ENCODE measurements at regions not wholly inside any gene's neighbourhood (a gene's known extent, or its start where the extent isn't known, plus 50 kb on each side); places are given as distances from the start of the nearest gene placed in this dataset.

GRCh38 chr12:58725400-58726105, 194.8 kb downstream of the LRIG3 start:
- no peak overlapping the region for H3K27ac ChIP-seq
- TF ChIP-seq CTCF (conservative IDR thresholded peaks at IDR 0.05) (no peak), ZFX (IDR thresholded peaks at IDR 0.05) (no peak)

GRCh38 chr12:58727521-58727920, 192.8 kb downstream of the LRIG3 start:
- TF ChIP-seq CTCF (conservative IDR thresholded peaks at IDR 0.05) (no peak), ZFX (IDR thresholded peaks at IDR 0.05) (no peak)
- no peak overlapping the region for H3K27ac ChIP-seq

GRCh38 chr12:58728397-58728796, 191.9 kb downstream of the LRIG3 start:
- H3K27ac ChIP-seq: no peak overlapping the region
- TF ChIP-seq CTCF (conservative IDR thresholded peaks at IDR 0.05): no peak
- no peak for TF ChIP-seq ZFX (IDR thresholded peaks at IDR 0.05)

- H3K27ac ChIP-seq: no peak overlapping the region
- no peak for TF ChIP-seq ZFX (IDR thresholded peaks at IDR 0.05)
- no peak for TF ChIP-seq CTCF (conservative IDR thresholded peaks at IDR 0.05)
Observed at GRCh38 chr12:58731096-58731495, 189.2 kb downstream of the LRIG3 start.

- TF ChIP-seq ZFX (IDR thresholded peaks at IDR 0.05): no peak
- TF ChIP-seq CTCF (conservative IDR thresholded peaks at IDR 0.05): no peak
- H3K27ac ChIP-seq: no peak overlapping the region
Observed at GRCh38 chr12:58732894-58733293, 187.4 kb downstream of the LRIG3 start.

GRCh38 chr12:58741226-58741625, 179.1 kb downstream of the LRIG3 start:
- TF ChIP-seq CTCF (conservative IDR thresholded peaks at IDR 0.05): peak; percentile 36
- TF ChIP-seq ZFX (IDR thresholded peaks at IDR 0.05): no peak
- H3K27ac ChIP-seq: no peak overlapping the region

- TF ChIP-seq CTCF (conservative IDR thresholded peaks at IDR 0.05) (no peak), ZFX (IDR thresholded peaks at IDR 0.05) (no peak)
- H3K27ac ChIP-seq: no peak overlapping the region
Observed at GRCh38 chr12:58745348-58746125, 174.8 kb downstream of the LRIG3 start.

Data from C4-2B (cell line).